ENCODE measurements at regions not wholly inside any gene's neighbourhood (a gene's known extent, or its start where the extent isn't known, plus 50 kb on each side); places are given as distances from the start of the nearest gene placed in this dataset.

- no peak for DNase-seq (ENCODE audit: low spot score)
Observed at GRCh38 chr14:89498878-89499277, 81.8 kb upstream of the FOXN3 start.

GRCh38 chr14:89495718-89496117 is 78.7 kb upstream of the FOXN3 start:
- DNase-seq (ENCODE audit: low spot score) = no peak

GRCh38 chr14:89493877-89494634 is 77.0 kb upstream of the FOXN3 start:
- no peak for DNase-seq (ENCODE audit: low spot score)

GRCh38 chr14:89493406-89493805 is 76.4 kb upstream of the FOXN3 start:
- DNase-seq (ENCODE audit: low spot score) = no peak

GRCh38 chr14:89491711-89492381 is 74.8 kb upstream of the FOXN3 start:
- no peak for DNase-seq (ENCODE audit: low spot score)

- no peak for DNase-seq (ENCODE audit: low spot score)
Observed at GRCh38 chr14:89490466-89490865, 73.4 kb upstream of the FOXN3 start.

- peak; percentile 75 for DNase-seq (ENCODE audit: low spot score)
Observed at GRCh38 chr14:89489761-89490437, 72.9 kb upstream of the FOXN3 start.

- DNase-seq (ENCODE audit: low spot score) = no peak
Observed at GRCh38 chr14:89486961-89487360, 69.9 kb upstream of the FOXN3 start.

GRCh38 chr14:89486505-89486904 is 69.5 kb upstream of the FOXN3 start:
- DNase-seq (ENCODE audit: low spot score) = no peak

GRCh38 chr14:89485264-89485663 is 68.2 kb upstream of the FOXN3 start:
- no peak for DNase-seq (ENCODE audit: low spot score)

GRCh38 chr14:89484051-89484844 is 67.2 kb upstream of the FOXN3 start:
- DNase-seq (ENCODE audit: low spot score) = no peak

GRCh38 chr14:89481196-89481595 is 64.2 kb upstream of the FOXN3 start:
- DNase-seq (ENCODE audit: low spot score) = no peak

- no peak for DNase-seq (ENCODE audit: low spot score)
Observed at GRCh38 chr14:89480278-89480677, 63.2 kb upstream of the FOXN3 start.

GRCh38 chr14:89479802-89480201 is 62.8 kb upstream of the FOXN3 start:
- DNase-seq (ENCODE audit: low spot score) = no peak

GRCh38 chr14:89477391-89477790 is 60.4 kb upstream of the FOXN3 start:
- DNase-seq (ENCODE audit: low spot score) = no peak

GRCh38 chr14:89476354-89476896 is 59.4 kb upstream of the FOXN3 start:
- DNase-seq (ENCODE audit: low spot score) = no peak

- no peak for DNase-seq (ENCODE audit: low spot score)
Observed at GRCh38 chr14:89474464-89474863, 57.4 kb upstream of the FOXN3 start.

- DNase-seq (ENCODE audit: low spot score) = no peak
Observed at GRCh38 chr14:89473989-89474388, 57.0 kb upstream of the FOXN3 start.

GRCh38 chr14:89473569-89473968 is 56.5 kb upstream of the FOXN3 start:
- DNase-seq (ENCODE audit: low spot score) = no peak

- no peak for DNase-seq (ENCODE audit: low spot score)
Observed at GRCh38 chr14:89470401-89470800, 53.4 kb upstream of the FOXN3 start.

All from umbilical cord (tissue), 1 donor.